ENCODE measurements at regions not wholly inside any gene's neighbourhood (a gene's known extent, or its start where the extent isn't known, plus 50 kb on each side); places are given as distances from the start of the nearest gene placed in this dataset.
A peak's percentile ranks its signal among the peaks of the same experiment; 100 is the strongest.

GRCh38 chr10:61356354-61356753, 96.8 kb downstream of the TMEM26 start:
- no peak for DNase-seq (ENCODE audit: low read depth in 3 of 3, low spot score in 2 of 3)

DNA sequence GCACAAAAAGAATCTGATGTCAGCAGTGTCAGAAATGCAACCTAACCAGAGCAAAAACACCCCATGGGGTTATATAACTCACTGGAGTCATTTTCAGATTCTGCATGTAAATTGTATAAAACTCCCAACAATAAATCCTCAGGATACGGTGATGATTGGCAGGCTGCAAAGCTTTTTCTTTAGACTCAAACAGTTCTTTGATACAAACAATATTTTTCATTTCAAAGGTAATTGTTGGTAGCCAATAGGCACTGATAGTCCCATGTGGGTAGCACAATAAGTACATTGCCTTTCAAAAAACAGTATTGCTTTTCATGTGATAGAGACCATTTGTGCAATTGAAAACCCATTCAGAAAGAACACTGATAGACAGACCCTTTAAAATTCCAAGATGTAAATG, 98.0 kb downstream of the TMEM26 start:
- no peak for DNase-seq (ENCODE audit: low read depth in 3 of 3, low spot score in 2 of 3)

GRCh38 chr10:61354401-61354975, 98.7 kb downstream of the TMEM26 start:
- DNase-seq (ENCODE audit: low read depth in 3 of 3, low spot score in 2 of 3), result no peak

DNA sequence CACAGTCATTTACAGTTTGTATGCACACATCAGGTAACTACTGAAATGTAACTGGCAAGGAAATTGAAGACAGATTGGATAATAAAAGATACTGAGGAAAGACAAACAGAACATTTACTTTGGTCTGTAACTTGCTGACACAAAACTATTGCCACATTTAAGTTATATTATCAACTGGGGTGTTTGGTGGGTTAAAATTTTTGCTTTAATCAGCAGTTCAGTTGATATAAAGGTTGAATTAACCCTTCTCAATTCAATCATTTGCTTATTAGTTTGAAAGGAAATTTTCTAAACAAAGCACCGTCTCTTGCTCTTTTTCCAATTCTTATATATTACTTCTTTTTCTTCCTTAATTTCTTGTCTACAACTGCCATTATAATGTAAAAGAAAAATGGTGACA, 102.4 kb downstream of the TMEM26 start:
- no peak for DNase-seq (ENCODE audit: low read depth in 3 of 3, low spot score in 2 of 3)

DNA sequence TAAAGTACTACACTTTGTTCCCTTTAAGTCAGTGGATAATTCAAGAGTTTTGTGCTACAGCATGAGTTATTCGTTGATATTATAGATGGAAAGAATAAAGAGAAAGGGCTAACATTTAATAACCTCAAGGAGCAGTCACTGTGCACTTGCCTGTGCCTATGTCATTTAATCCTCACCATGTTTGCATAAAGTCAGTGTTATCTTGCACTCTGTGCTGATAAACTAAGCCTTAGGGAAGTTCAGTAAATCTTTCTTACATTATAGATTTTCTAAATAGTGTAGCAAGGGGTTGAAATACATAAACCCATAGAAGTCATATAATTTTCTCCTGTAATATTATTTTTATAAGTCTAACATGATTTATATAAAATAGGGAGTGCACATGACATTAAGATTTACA, 103.1 kb downstream of the TMEM26 start:
- no peak for DNase-seq (ENCODE audit: low read depth in 3 of 3, low spot score in 2 of 3)

GRCh38 chr10:61346796-61347413, 106.3 kb downstream of the TMEM26 start:
- DNase-seq (ENCODE audit: low read depth in 3 of 3, low spot score in 2 of 3), result peak in 1 of 3 donors; percentile 20

- DNase-seq (ENCODE audit: low read depth in 3 of 3, low spot score in 2 of 3), result no peak
These were observed 109.4 kb downstream of the TMEM26 start for GRCh38 chr10:61343796-61344195.

DNA sequence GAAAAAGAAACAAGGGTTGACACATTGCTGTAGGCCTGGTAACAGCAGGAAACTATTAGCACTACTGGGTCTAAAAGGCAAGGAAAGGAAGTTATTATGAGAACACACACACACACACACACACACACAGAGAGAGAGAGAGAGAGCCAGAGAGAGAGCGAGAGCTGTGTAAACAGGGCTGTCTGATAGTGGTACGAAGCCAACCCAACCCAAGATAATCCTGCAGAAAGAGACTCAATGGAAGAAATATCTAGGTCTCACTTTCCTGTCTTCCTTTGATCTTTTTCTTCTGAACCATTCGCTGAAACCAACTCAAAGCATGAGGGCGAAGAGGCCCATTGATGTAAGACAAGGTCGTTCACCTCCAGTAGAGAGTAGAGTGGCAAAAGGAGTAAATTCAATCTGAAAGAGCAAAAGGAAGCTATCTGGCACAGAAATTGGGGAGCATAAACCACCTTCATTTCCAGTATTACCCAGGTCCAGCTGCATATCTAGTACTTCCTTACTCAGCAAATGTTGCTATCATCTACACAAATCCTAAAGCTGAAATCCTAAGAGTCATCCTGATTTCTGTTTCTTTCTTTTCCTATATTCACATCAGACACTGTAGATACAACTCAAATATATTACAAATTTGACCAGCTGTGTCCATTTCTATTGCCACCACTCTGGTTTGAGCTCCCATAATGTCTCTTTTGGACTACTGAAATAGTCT, 110.2 kb downstream of the TMEM26 start:
- DNase-seq (ENCODE audit: low read depth in 3 of 3, low spot score in 2 of 3), result no peak

- no peak for DNase-seq (ENCODE audit: low read depth in 3 of 3, low spot score in 2 of 3)
These were observed 112.2 kb downstream of the TMEM26 start for GRCh38 chr10:61341008-61341407.

- no peak for DNase-seq (ENCODE audit: low read depth in 3 of 3, low spot score in 2 of 3)
These were observed 115.0 kb downstream of the TMEM26 start for GRCh38 chr10:61338146-61338545.

- DNase-seq (ENCODE audit: low read depth in 3 of 3, low spot score in 2 of 3), result no peak
These were observed 115.4 kb downstream of the TMEM26 start for GRCh38 chr10:61337741-61338140.

- DNase-seq (ENCODE audit: low read depth in 3 of 3, low spot score in 2 of 3), result no peak
These were observed 116.3 kb downstream of the TMEM26 start for GRCh38 chr10:61336831-61337230.

GRCh38 chr10:61335359-61335758, 117.8 kb downstream of the TMEM26 start:
- no peak for DNase-seq (ENCODE audit: low read depth in 3 of 3, low spot score in 2 of 3)

GRCh38 chr10:61332581-61332980, 120.6 kb downstream of the TMEM26 start:
- DNase-seq (ENCODE audit: low read depth in 3 of 3, low spot score in 2 of 3), result no peak

GRCh38 chr10:61330669-61331068, 122.5 kb downstream of the TMEM26 start:
- DNase-seq (ENCODE audit: low read depth in 3 of 3, low spot score in 2 of 3), result no peak

DNA sequence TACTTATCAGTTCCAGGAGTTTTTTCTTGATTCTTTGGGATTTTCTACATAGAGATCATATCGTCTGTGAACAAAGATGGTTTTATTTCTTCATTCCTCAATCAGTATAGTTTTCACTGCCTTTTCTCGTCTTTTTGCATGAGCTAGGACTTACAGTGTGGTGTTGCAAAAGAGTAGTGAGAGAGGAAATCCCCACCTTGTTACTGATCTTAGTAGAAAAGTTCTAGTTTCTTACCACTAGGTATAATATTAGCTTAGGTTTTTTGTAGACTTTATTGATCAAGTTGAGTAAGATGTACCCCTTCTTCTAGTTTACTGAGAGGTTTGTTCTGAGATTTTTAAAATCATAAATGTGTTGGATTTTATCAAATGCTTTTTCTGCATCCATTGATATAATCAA, 123.3 kb downstream of the TMEM26 start:
- no peak for DNase-seq (ENCODE audit: low read depth in 3 of 3, low spot score in 2 of 3)

GRCh38 chr10:61325223-61325960, 127.8 kb downstream of the TMEM26 start:
- no peak for DNase-seq (ENCODE audit: low read depth in 3 of 3, low spot score in 2 of 3)

DNA sequence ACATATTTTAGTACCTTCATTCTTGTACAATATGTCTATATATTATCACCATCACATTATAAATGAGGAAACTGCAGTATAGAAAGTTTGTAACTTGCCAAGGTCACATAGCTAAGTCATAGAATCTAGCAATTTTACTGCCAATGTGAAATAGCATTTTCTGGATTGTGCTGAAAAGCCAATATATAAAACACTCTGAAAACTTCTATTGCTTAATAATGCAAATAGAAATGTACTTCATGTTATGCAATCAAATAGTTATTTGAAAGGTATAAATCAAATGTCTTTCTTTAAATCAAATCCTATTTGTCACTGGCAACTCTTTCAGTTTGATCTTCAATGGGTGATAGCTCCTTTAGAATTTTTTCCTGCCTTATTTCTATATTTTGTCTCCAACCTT, 129.5 kb downstream of the TMEM26 start:
- no peak for DNase-seq (ENCODE audit: low read depth in 3 of 3, low spot score in 2 of 3)

DNA sequence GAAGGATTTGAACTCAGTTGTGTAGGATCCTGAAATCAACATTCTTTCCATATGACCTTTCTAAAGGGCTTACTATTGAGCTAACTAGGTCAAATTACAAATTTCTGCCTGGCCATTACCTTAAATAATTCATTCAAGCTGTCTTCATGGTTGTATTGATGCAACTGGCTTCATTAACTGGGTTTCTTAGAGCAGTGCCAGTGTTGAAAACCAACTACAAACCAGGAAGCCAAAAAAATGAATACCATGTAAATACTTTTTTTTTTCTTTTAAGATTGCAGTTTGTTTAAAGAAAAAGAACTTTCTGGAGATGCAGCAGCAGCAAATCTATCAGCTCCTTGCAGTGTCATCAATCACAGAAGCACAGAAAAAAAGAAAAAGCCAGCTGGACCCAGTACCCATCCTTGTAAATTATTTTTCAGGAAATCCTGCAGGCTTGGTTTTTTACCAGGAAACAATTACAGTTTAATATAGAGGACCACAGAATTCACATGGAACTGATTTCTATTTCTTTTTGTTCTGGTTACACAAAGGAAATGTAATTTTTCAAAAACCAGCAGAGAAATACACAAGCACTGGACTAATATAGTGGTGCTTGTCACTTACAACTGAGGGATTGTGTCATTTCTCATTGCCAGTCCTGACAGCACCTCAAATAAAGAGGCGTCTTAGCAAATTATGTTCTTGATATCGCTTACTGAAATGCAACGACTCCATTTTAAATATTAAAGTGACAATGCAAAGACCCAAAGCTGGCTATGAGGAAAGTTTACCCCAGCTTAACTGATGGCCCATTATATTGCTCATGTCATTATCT, 131.9 kb downstream of the TMEM26 start:
- DNase-seq (ENCODE audit: low read depth in 3 of 3, low spot score in 2 of 3), result no peak

DNA sequence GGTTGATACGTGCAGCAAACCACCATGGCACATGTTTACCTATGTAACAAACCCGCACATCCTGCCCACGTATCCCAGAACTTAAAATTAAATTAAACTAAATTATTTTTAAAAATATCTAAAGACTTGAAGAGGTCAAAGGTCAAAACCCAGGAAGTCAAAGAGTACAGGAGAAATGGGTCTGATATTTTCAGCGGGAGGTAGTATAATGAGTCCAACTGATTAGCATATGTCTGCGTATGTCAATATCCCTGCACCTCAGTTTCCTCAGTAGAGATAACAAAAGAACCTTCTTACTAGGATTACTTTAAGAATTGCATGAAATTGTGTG, 133.0 kb downstream of the TMEM26 start:
- no peak for DNase-seq (ENCODE audit: low read depth in 3 of 3, low spot score in 2 of 3)
